ENCODE measurements at regions not wholly inside any gene's neighbourhood (a gene's known extent, or its start where the extent isn't known, plus 50 kb on each side); places are given as distances from the start of the nearest gene placed in this dataset.

DNA sequence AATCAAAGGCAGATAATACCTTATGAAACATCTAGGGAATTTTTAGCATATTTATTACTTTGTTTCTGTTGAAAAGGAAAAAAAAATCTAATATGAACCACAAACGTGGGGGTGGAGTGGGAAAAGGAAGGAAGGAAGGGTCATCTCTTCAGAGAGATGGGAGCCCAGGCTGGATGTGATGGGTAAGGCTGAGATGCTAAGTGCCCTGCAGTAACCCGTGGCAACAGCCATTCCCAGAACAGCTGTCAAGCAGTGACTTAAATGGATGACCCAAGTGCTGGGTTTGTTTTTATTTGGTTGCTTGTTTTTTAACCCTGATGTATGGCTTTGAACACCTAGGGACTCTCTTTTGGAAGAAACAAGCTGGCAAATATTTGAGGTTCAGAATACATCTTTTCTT is 50.7 kb upstream of the KLF7 start:
- Histone ChIP-seq H3K4me1 (ENCODE audit: control insufficient read depth, insufficient read depth, low read length, poor library complexity, severe bottlenecking) (peaks cover 10% of the 10 kb centered on the region), H3K4me3 (ENCODE audit: extremely low read depth, insufficient read depth, low read length, poor library complexity, severe bottlenecking) (no peak overlapping the region), H3K36me3 (ENCODE audit: control insufficient read depth, insufficient read depth, low read length) (no peaks in the 10 kb centered on the region), H3K9me3 (ENCODE audit: control insufficient read depth, low read length) (no peaks in the 10 kb centered on the region), H3K27ac (ENCODE audit: low read depth, low read length, severe bottlenecking) (no peak overlapping the region)
- WGBS, 2 experiments (ENCODE audit: insufficient coverage in 2 of 2) = 27 to 54% methylated on average over 2 of the region's 2 CpGs

DNA sequence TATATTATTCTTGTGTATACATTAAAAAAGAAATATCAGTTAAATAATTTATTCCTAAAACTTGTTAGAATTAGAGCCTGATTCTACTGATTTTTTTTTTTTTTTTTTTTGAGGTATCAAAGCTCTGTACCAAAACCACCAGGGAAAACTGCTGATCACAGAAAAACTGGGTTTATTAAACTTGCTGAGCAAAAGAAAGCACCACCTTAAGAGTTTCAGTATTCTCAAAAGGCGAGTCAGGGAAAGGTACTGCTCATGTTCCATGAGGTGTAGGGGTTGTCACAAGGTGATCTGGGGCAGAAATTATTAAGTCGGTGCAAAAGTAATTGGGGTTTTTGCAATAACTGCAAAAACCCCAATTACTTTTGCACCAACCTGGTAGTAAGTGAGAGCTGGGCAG is 51.7 kb upstream of the KLF7 start:
- 83% methylated on average over 2 of the region's 2 CpGs; no CpG with 5 or more reads in 1 of the 2 experiments for WGBS, 2 experiments (ENCODE audit: insufficient coverage in 2 of 2)
- Histone ChIP-seq H3K4me1 (ENCODE audit: control insufficient read depth, insufficient read depth, low read length, poor library complexity, severe bottlenecking) (peaks cover 10% of the 10 kb centered on the region), H3K27ac (ENCODE audit: low read depth, low read length, severe bottlenecking) (no peak overlapping the region), H3K4me3 (ENCODE audit: extremely low read depth, insufficient read depth, low read length, poor library complexity, severe bottlenecking) (no peak overlapping the region), H3K36me3 (ENCODE audit: control insufficient read depth, insufficient read depth, low read length) (no peaks in the 10 kb centered on the region), H3K9me3 (ENCODE audit: control insufficient read depth, low read length) (no peaks in the 10 kb centered on the region)

DNA sequence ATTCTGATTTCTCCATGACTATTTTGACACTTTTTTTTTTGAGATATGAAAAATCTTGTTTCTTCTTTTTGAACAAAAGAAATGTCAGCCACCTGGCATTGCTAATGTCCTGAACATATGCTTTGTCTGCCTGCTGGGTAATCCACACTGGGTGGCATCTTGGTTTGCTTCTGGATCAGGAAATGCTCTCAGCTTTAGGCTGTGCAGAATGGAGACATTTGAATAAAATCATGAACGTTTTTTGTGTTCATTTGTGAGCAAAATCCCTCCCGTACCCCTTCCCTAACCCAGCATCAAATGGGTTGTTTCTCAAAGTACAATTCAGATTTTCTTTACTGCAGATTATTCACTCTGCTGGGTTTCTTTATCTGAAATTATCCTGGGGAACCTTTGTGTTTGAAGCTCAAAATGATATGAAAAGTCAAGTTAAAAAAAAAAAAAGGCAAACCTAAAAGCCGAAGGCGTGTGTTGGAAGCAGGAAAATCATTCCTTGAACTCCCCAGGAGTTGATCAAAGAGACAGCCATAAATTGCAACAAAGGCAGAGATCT is 53.4 kb upstream of the KLF7 start:
- no peaks in the 10 kb centered on the region for H3K36me3 ChIP-seq (ENCODE audit: control insufficient read depth, insufficient read depth, low read length)
- H3K4me1 ChIP-seq (ENCODE audit: control insufficient read depth, insufficient read depth, low read length, poor library complexity, severe bottlenecking) = peaks cover 17% of the 10 kb centered on the region
- peak overlapping the region; percentile 71 for H3K27ac ChIP-seq (ENCODE audit: low read depth, low read length, severe bottlenecking)
- H3K4me3 ChIP-seq (ENCODE audit: extremely low read depth, insufficient read depth, low read length, poor library complexity, severe bottlenecking) = no peak overlapping the region
- no peaks in the 10 kb centered on the region for H3K9me3 ChIP-seq (ENCODE audit: control insufficient read depth, low read length)
- WGBS, 2 experiments (ENCODE audit: insufficient coverage in 2 of 2) = 76 to 87% methylated on average over 2 to 4 of the region's 4 CpGs

DNA sequence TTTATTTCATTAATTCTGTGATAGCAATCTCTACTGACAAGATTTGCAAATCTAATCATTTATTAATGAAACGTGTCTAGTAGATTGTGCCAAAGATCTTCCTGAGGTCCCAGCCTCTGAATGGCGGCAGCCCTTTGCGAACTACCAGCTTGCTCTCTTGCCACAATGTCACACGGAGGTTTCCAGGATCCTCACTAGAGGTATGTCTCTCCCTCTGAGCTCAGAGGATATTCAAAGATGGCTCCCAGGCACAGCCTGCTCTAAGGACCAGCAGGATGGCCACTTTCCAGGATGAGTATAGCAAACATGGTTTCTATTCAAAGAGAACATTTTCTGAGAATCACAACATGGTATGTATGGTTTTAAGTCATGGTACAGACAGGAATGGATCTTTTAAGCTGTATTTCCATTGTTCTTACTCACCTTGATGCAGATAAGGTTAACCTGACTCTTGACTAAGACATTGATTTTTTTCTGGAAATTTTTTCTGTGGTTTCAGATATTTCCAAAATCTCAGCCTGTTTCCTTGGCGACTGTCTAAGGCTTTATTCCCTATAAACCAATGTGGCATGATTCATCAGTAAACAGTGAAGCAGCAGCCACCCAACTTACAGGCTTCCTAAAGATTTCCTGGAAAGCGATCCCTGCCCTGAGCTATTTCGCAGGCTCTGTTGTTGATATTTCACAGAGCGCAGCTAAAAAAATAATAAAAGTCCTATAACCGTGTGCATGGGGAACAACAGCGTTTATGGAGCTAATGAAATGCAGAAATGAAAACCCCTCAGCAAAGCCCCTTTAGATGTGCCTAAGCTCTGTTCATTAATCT is 54.1 kb upstream of the KLF7 start:
- H3K27ac ChIP-seq (ENCODE audit: low read depth, low read length, severe bottlenecking) = peak overlapping the region; percentile 71
- H3K36me3 ChIP-seq (ENCODE audit: control insufficient read depth, insufficient read depth, low read length) = no peaks in the 10 kb centered on the region
- peaks cover 20% of the 10 kb centered on the region for H3K4me1 ChIP-seq (ENCODE audit: control insufficient read depth, insufficient read depth, low read length, poor library complexity, severe bottlenecking)
- WGBS, 2 experiments (ENCODE audit: insufficient coverage in 2 of 2) = 81 to 85% methylated on average over 7 to 8 of the region's 10 CpGs
- no peaks in the 10 kb centered on the region for H3K9me3 ChIP-seq (ENCODE audit: control insufficient read depth, low read length)
- H3K4me3 ChIP-seq (ENCODE audit: extremely low read depth, insufficient read depth, low read length, poor library complexity, severe bottlenecking) = no peak overlapping the region

DNA sequence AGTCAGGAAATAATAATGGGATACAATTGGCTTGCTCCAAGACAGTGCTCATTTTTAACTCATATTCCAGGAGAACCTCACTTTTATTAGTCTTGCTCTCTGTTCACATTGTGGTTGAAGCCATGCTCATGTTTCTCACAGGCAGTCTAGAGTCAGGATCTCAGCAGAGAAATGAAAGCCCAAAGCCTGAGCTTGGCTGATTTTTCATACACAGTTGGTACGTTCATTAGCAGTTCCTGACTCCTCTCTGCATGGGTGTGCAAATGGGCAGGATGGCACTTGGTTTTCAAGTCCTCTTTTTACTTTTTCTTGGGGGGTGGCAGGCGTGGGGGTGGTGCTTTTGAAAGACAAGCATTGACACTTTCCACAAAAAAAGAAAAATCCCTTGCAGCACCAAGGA is 56.0 kb upstream of the KLF7 start:
- no peaks in the 10 kb centered on the region for H3K9me3 ChIP-seq (ENCODE audit: control insufficient read depth, low read length)
- H3K4me3 ChIP-seq (ENCODE audit: extremely low read depth, insufficient read depth, low read length, poor library complexity, severe bottlenecking) = no peak overlapping the region
- peaks cover 37% of the 10 kb centered on the region for H3K4me1 ChIP-seq (ENCODE audit: control insufficient read depth, insufficient read depth, low read length, poor library complexity, severe bottlenecking)
- no peaks in the 10 kb centered on the region for H3K36me3 ChIP-seq (ENCODE audit: control insufficient read depth, insufficient read depth, low read length)
- WGBS, 2 experiments (ENCODE audit: insufficient coverage in 2 of 2) = 90 to 100% methylated on average over 1 to 2 of the region's 2 CpGs
- no peak overlapping the region for H3K27ac ChIP-seq (ENCODE audit: low read depth, low read length, severe bottlenecking)

DNA sequence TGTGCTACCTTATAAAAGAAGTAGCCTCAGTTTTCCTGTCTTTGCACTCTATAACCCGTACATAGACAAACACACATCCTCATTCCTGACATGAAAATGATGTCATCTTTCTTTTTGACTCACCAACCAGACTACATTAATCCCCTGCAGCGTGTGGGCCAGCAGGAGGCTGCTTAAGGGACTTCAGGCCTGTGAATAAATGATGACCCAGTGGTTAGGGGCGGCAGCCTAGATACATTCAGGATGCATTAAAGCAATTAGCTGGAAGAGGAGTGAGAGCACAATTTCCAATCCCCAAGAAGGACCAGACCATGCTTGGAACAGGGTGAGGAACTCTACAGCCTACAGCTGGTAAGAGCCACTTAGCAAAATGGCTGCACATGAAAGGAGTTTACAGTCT is 57.3 kb upstream of the KLF7 start:
- H3K27ac ChIP-seq (ENCODE audit: low read depth, low read length, severe bottlenecking) = no peak overlapping the region
- peaks cover 51% of the 10 kb centered on the region for H3K4me1 ChIP-seq (ENCODE audit: control insufficient read depth, insufficient read depth, low read length, poor library complexity, severe bottlenecking)
- no peak overlapping the region for H3K4me3 ChIP-seq (ENCODE audit: extremely low read depth, insufficient read depth, low read length, poor library complexity, severe bottlenecking)
- no peaks in the 10 kb centered on the region for H3K9me3 ChIP-seq (ENCODE audit: control insufficient read depth, low read length)
- WGBS, 2 experiments (ENCODE audit: insufficient coverage in 2 of 2) = 83 to 90% methylated on average over 1 to 3 of the region's 3 CpGs
- no peaks in the 10 kb centered on the region for H3K36me3 ChIP-seq (ENCODE audit: control insufficient read depth, insufficient read depth, low read length)

DNA sequence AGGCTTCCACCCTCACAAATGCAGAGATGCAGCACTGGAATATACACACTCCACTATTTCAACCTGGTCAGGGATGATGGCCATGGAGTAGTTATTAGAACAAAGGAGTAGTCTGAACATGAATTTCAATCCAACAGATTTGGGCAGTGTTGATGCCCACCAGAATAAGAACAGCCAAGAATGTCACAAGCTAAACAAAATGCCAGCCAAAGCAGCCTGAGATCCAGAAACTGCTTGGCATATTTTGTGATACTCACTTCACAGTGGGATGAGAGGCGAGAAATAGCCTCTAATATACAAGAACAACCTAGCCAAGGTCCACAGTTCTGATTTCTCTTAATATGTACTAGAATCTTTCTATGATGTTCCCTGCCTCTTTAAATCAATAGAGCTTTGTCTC is 58.6 kb upstream of the KLF7 start:
- no peaks in the 10 kb centered on the region for H3K9me3 ChIP-seq (ENCODE audit: control insufficient read depth, low read length)
- WGBS, 2 experiments (ENCODE audit: insufficient coverage in 2 of 2) = no CpG with 5 or more reads among the region's 1 CpG
- no peak overlapping the region for H3K27ac ChIP-seq (ENCODE audit: low read depth, low read length, severe bottlenecking)
- H3K36me3 ChIP-seq (ENCODE audit: control insufficient read depth, insufficient read depth, low read length) = no peaks in the 10 kb centered on the region
- H3K4me1 ChIP-seq (ENCODE audit: control insufficient read depth, insufficient read depth, low read length, poor library complexity, severe bottlenecking) = peaks cover 56% of the 10 kb centered on the region
- H3K4me3 ChIP-seq (ENCODE audit: extremely low read depth, insufficient read depth, low read length, poor library complexity, severe bottlenecking) = no peak overlapping the region

DNA sequence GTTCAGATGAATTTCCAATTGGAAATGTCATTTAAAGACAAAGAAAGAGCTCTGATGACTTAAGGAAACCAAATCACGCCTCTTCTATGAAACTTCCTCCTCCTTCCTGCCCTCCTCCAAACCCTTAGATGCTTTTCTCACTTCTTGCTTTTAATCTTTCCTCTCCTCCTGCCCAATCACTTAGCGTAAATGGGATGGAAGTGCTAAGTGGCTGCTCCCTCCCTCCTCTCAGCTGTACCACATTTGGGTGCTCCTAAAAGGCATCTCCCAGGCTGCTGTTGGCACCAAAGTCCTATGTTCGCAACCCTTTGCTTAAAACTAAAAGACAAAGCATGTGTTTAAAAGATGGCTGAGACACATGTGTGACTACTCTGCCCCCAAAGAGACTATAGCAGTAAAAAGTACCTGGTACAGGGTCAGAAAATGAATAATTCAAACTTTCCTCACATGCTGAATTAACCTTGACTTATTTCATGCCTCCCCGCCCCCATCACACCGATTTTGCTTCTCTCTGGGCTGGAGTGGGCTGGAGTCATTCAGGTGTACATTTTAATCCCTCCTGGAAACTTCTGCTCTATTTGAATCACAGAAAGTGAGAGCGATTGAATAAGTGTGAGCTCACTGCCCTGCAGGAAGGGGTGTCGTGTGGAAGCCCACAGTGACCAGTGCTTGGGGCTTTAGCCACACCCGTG is 59.2 kb upstream of the KLF7 start:
- Histone ChIP-seq H3K4me3 (ENCODE audit: extremely low read depth, insufficient read depth, low read length, poor library complexity, severe bottlenecking) (no peak overlapping the region), H3K27ac (ENCODE audit: low read depth, low read length, severe bottlenecking) (no peak overlapping the region), H3K4me1 (ENCODE audit: control insufficient read depth, insufficient read depth, low read length, poor library complexity, severe bottlenecking) (peaks cover 51% of the 10 kb centered on the region), H3K36me3 (ENCODE audit: control insufficient read depth, insufficient read depth, low read length) (no peaks in the 10 kb centered on the region), H3K9me3 (ENCODE audit: control insufficient read depth, low read length) (no peaks in the 10 kb centered on the region)
- 76% methylated on average over 5 of the region's 8 CpGs; no CpG with 5 or more reads in 1 of the 2 experiments for WGBS, 2 experiments (ENCODE audit: insufficient coverage in 2 of 2)

DNA sequence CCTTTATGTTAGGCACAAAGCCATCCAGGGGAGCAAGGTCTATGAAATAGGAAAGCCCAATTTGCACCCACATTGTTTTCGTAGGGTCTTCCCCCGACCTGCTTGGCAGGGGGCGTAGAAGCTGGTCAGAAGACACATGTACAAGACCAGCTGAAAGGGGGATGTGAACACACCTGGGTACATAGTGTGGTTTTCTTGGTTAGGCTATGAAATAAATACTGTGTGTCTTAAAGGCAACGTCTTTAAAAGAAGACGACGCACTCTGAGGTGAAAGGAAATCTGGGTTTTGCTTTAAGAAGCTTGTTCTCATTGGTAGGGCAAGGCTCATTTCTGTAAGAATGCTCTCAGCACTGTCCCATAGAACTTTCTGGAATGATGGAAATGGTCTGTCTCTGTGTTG is 60.0 kb upstream of the KLF7 start:
- Histone ChIP-seq H3K4me3 (ENCODE audit: extremely low read depth, insufficient read depth, low read length, poor library complexity, severe bottlenecking) (no peak overlapping the region), H3K9me3 (ENCODE audit: control insufficient read depth, low read length) (no peaks in the 10 kb centered on the region), H3K27ac (ENCODE audit: low read depth, low read length, severe bottlenecking) (peak overlapping the region; percentile 92), H3K4me1 (ENCODE audit: control insufficient read depth, insufficient read depth, low read length, poor library complexity, severe bottlenecking) (peaks cover 47% of the 10 kb centered on the region), H3K36me3 (ENCODE audit: control insufficient read depth, insufficient read depth, low read length) (no peaks in the 10 kb centered on the region)
- 76 to 79% methylated on average over 5 to 6 of the region's 6 CpGs for WGBS, 2 experiments (ENCODE audit: insufficient coverage in 2 of 2)

DNA sequence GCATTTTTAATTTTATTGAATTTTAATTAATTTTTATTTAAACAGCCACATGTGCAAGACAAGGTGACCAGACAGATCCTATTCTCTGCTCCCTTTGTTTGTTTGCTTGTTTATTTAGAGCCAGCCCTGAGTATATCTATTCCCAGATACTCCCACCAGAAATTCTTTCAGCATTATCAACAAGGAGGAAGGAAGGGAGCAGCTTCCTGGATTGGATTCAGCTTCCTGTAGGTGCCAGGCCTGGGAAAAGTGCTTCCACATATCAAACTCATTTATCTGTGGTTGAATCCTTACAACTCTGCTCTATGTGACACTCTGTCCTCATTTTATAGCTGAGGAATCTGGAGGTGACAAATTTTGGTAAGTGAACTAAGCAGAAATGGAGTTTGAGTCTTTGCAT is 60.5 kb upstream of the KLF7 start:
- no peaks in the 10 kb centered on the region for H3K36me3 ChIP-seq (ENCODE audit: control insufficient read depth, insufficient read depth, low read length)
- H3K4me3 ChIP-seq (ENCODE audit: extremely low read depth, insufficient read depth, low read length, poor library complexity, severe bottlenecking) = no peak overlapping the region
- H3K27ac ChIP-seq (ENCODE audit: low read depth, low read length, severe bottlenecking) = peak overlapping the region; percentile 92
- peaks cover 49% of the 10 kb centered on the region for H3K4me1 ChIP-seq (ENCODE audit: control insufficient read depth, insufficient read depth, low read length, poor library complexity, severe bottlenecking)
- no peaks in the 10 kb centered on the region for H3K9me3 ChIP-seq (ENCODE audit: control insufficient read depth, low read length)

DNA sequence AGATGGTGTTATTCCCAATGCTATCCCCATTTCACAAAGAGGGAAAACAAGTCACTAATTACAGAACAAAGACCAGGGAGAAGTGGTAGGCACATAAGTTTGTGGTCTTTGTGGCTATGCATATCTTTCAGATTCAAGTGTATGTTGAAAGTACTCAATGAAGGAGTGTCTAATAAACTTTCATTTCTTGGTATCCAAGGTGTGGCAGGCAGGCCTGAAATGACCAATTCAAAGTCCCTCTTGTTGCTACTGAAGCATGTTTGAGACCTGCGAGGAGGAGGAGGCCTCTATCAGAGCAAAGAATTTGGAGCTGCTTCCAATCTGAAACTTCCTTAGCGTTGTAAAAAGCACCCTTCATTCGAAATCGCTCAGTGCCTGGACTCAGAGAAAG is 60.9 kb upstream of the KLF7 start:
- peak overlapping the region; percentile 92 for H3K27ac ChIP-seq (ENCODE audit: low read depth, low read length, severe bottlenecking)
- H3K36me3 ChIP-seq (ENCODE audit: control insufficient read depth, insufficient read depth, low read length) = no peaks in the 10 kb centered on the region
- no peak overlapping the region for H3K4me3 ChIP-seq (ENCODE audit: extremely low read depth, insufficient read depth, low read length, poor library complexity, severe bottlenecking)
- H3K9me3 ChIP-seq (ENCODE audit: control insufficient read depth, low read length) = no peaks in the 10 kb centered on the region
- 7 to 11% methylated on average over 4 of the region's 4 CpGs for WGBS, 2 experiments (ENCODE audit: insufficient coverage in 2 of 2)
- H3K4me1 ChIP-seq (ENCODE audit: control insufficient read depth, insufficient read depth, low read length, poor library complexity, severe bottlenecking) = peaks cover 53% of the 10 kb centered on the region
